Body of pancreas (tissue), 4 donors: ENCODE measurements at regions not wholly inside any gene's neighbourhood (a gene's known extent, or its start where the extent isn't known, plus 50 kb on each side); places are given as distances from the start of the nearest gene placed in this dataset.

Experiments used
- ATAC-seq: fragments of 150-250 bp; one replicate; pipeline ENCODE4 v1.9.1; 2016
- DNase-seq, 4 donors: peaks; one replicate each; pipeline ENCODE4 v3.0.0-alpha.2; 2019
- H3K27ac ChIP-seq, 4 donors: fragments of 200-600 bp; sonication (generic); 1 replicate in 3 of 4; 2 replicates in 1 of 4; pipeline versions ENCODE4 v1.5.1 to v1.6.1; 2016 to 2019; ENCODE audit warnings: mild to moderate bottlenecking in 1 of 4, mixed read lengths in 1 of 4, moderate library complexity in 1 of 4
- H3K27me3 ChIP-seq, 2 donors: fragments of 200-600 bp; sonication (generic); one replicate each; pipeline ENCODE4 v1.6.0; 2016; ENCODE audit warnings: mild to moderate bottlenecking in 1 of 2
- H3K36me3 ChIP-seq, 2 donors: fragments of 200-600 bp; sonication (generic); replicated peaks in 1 of 2; 2 replicates each; pipeline ENCODE4 v1.5.1; 2016; ENCODE audit warnings: low read depth in 2 of 2; ENCODE audit not compliant: insufficient read depth in 1 of 2
- H3K4me1 ChIP-seq: fragments of 200-600 bp; sonication (generic); one replicate; pipeline ENCODE4 v1.6.0; 2016
- H3K4me3 ChIP-seq, 2 donors: fragments of 200-600 bp; sonication (generic); 1 replicate in 1 of 2; 2 replicates in 1 of 2; pipeline ENCODE4 v1.5.1; 2016 to 2019
- H3K9me3 ChIP-seq, 3 donors: fragments of 200-600 bp; sonication (generic); 1 replicate in 2 of 3; 2 replicates in 1 of 3; pipeline ENCODE4 v1.5.1; 2016
- CTCF ChIP-seq, 7 experiments: fragments of 450-650 bp in 4 of 7; fragments of 200-600 bp in 3 of 7; sonication (generic) in 3 of 7; IDR thresholded peaks; one replicate each; pipeline ENCODE4 v1.5.1; 2016 to 2019; ENCODE audit warnings: antibody characterized with exemption in 7 of 7
- POLR2A ChIP-seq, 3 donors: fragments of 450-650 bp; IDR thresholded peaks; one replicate each; pipeline ENCODE4 v1.6.1; 2016; ENCODE audit warnings: antibody characterized with exemption in 3 of 3, mild to moderate bottlenecking in 2 of 3
- WGBS, 2 donors: methylation state at CpG; one replicate each; pipeline ENCODE4 v1.1.5; 2017; 5-methylcytosine and 5-hydroxymethylcytosine counted together
- intact Hi-C: fragments of 100-400 bp; cut with DNase I; formaldehyde crosslinking; loops from one replicate; pipeline ENCODE4 v1.15.1; 2023

GRCh38 chr7:124191713-124192112 lies 158.8 kb upstream of the TMEM229A start:
- ATAC-seq (no peak), DNase-seq (no peak)
- no peaks in the 10 kb centered on the region for H3K9me3 ChIP-seq
- WGBS, 2 donors, result 27 to 43% methylated on average over 1 of the region's 1 CpG
- TF ChIP-seq CTCF (IDR thresholded peaks at IDR 0.05), result no peak
- no peak for TF ChIP-seq POLR2A (IDR thresholded peaks at IDR 0.05)
- no peaks in the 10 kb centered on the region for H3K4me1 ChIP-seq
- H3K27ac ChIP-seq, result no peak overlapping the region
- intact Hi-C loops, result no loop called here
- no peaks in the 10 kb centered on the region for H3K36me3 ChIP-seq
- H3K4me3 ChIP-seq, result no peak overlapping the region
- no peaks in the 10 kb centered on the region for H3K27me3 ChIP-seq

GRCh38 chr7:124191030-124191429 lies 158.2 kb upstream of the TMEM229A start:
- 43 to 71% methylated on average over 3 of the region's 3 CpGs for WGBS, 2 donors
- H3K4me1 ChIP-seq, result no peaks in the 10 kb centered on the region
- no peaks in the 10 kb centered on the region for H3K36me3 ChIP-seq
- H3K27me3 ChIP-seq, result no peaks in the 10 kb centered on the region
- no peak overlapping the region for H3K27ac ChIP-seq
- no peak overlapping the region for H3K4me3 ChIP-seq
- intact Hi-C loops, result no loop called here
- H3K9me3 ChIP-seq, result no peaks in the 10 kb centered on the region
- ATAC-seq (no peak), DNase-seq (no peak)
- TF ChIP-seq POLR2A (IDR thresholded peaks at IDR 0.05) (no peak), CTCF (IDR thresholded peaks at IDR 0.05) (no peak)

- H3K4me1 ChIP-seq, result no peaks in the 10 kb centered on the region
- no peaks in the 10 kb centered on the region for H3K9me3 ChIP-seq
- TF ChIP-seq CTCF (IDR thresholded peaks at IDR 0.05) (no peak), POLR2A (IDR thresholded peaks at IDR 0.05) (no peak)
- WGBS, 2 donors, result 19 to 38% methylated on average over 1 of the region's 1 CpG
- H3K27ac ChIP-seq, result no peak overlapping the region
- intact Hi-C loops, result no loop called here
- no peaks in the 10 kb centered on the region for H3K36me3 ChIP-seq
- ATAC-seq, result no peak
- no peak overlapping the region for H3K4me3 ChIP-seq
- no peak for DNase-seq
- H3K27me3 ChIP-seq, result no peaks in the 10 kb centered on the region
These were observed 155.7 kb upstream of the TMEM229A start for GRCh38 chr7:124188576-124188975.

- Histone ChIP-seq H3K9me3 (no peaks in the 10 kb centered on the region), H3K27me3 (no peaks in the 10 kb centered on the region), H3K4me1 (no peaks in the 10 kb centered on the region), H3K36me3 (no peaks in the 10 kb centered on the region), H3K4me3 (no peak overlapping the region), H3K27ac (no peak overlapping the region)
- WGBS, 2 donors, result 56 to 70% methylated on average over 4 of the region's 4 CpGs
- intact Hi-C loops, result no loop called here
- no peak for TF ChIP-seq CTCF (IDR thresholded peaks at IDR 0.05)
- no peak for TF ChIP-seq POLR2A (IDR thresholded peaks at IDR 0.05)
- DNase-seq (no peak), ATAC-seq (no peak)
These were observed 155.1 kb upstream of the TMEM229A start for GRCh38 chr7:124187962-124188361.

GRCh38 chr7:124183649-124184048 lies 150.8 kb upstream of the TMEM229A start:
- Histone ChIP-seq H3K9me3 (no peaks in the 10 kb centered on the region), H3K36me3 (no peaks in the 10 kb centered on the region), H3K4me1 (no peaks in the 10 kb centered on the region), H3K27me3 (no peaks in the 10 kb centered on the region), H3K27ac (no peak overlapping the region), H3K4me3 (no peak overlapping the region)
- ATAC-seq (no peak), DNase-seq (no peak)
- TF ChIP-seq POLR2A (IDR thresholded peaks at IDR 0.05) (no peak), CTCF (IDR thresholded peaks at IDR 0.05) (no peak)
- intact Hi-C loops, result no loop called here
